ENCODE measurements at regions not wholly inside any gene's neighbourhood (a gene's known extent, or its start where the extent isn't known, plus 50 kb on each side); places are given as distances from the start of the nearest gene placed in this dataset.

DNA sequence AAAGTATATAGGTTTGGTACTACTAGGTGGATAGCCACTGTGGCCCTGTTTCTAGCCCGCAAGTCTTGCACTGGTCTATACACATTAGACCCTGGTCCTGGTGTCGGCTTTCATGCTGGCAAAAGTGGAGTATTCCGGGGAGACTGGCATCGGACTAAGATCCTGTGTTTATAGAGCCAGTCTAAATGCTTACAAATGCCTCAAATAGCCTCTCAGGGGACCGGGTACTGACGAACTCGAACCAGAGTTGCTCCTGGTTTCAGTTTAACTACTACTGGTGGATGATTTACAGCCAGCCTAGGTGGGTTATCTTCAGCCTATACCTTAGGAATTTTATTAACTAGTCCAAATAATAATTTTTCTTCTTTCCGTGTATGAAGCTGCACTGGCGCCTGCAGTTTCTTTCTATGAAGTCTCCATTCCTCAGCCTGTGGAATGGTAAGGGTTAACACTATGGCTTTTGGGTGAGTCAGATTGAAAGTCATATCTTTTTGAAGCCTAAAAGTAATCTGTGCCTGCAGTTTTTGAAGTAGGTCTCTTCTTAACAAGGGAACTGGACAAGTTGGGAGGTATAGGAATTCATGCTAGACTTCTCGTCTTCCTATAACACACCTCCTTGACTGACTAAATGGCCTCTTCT lies 51.3 kb downstream of the OR10H4 start:
- DNase-seq = no peak

DNA sequence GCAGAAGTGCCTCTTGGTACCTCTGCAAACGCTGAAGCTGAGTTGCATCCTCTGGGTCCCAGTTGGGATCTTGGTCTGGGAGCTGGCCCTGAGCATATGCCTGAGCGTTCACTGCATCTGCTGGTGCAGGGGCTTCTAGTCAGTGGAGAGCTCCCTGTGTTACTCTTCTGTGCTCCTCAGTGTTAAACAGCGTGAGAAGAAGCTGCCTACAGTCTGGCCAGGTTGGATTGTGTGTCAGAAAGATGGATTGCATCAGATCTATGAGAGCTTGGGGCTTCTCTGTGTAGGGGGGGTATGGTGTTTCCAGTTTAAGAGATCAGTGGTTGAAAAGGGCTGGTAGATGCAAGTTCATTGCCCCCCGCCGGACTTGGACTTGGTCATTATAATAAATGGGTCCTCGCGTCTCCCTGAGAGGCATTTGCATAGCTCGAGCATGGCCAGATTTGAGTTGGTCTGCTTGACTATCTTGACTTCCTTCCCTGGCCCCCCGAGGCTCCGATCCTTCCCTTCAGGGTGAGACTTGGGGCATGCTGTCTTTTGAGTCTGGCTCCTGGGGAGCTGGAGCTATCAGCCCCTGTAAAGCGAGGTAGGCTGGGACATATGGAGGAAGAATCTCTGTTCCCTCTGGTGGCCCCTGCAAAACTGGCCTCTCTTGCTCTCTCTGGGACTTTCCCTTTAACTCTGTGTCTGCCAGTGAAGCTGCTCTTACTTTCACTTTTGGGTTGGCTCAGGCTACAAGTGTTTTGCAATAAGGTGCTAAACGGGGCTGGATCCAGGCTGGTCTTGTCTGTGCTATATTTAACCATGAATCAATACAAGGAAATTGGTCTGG lies 52.9 kb downstream of the OR10H4 start:
- peak in 2 of 5 donors; percentile 16 to 73 for DNase-seq

DNA sequence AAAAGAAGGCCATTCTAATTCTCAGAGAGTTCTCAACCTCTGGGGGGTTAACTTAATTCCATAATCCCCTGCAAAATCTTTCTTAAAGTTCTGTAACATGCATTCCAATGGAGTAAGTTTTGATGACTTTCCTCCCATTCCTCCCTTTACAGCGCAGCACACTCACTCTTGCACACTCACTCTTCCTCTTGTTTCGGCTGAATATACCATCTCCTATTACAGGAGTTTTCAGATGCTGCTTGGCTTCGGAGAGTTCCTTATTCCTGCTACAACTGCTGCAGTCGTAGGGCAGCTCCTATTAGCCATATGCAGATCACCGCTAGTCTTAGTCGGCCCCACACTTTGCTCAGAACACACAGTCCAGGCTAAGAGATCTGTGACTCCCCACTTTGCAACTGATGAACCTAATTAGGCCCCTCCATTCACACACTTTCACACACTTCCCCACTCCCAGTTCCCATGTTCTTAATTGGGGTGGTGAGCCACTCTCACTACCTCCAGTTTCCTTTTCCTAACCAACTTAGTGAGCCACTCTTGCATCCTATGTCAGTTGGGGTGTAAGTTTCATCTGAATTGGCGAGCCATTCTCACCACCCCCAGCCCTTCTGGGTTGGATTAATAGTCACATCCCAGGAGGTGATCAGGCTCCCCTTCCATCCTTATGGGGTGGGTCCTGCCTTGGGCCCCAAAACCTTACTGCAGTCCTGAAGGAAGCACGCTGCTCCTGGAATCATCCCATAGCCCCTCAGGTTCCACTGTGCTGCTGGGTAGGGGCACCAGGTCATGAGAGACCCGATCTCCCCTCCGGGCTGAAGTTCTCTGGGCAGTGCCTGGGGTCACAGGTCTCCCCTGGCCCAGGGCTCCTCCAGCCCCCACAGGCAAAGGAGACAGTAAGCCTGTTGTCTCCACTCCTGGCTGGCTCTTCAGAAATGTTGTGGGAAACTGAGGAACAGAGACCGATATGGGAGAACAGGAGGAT lies 53.9 kb downstream of the OR10H4 start:
- DNase-seq = no peak

DNA sequence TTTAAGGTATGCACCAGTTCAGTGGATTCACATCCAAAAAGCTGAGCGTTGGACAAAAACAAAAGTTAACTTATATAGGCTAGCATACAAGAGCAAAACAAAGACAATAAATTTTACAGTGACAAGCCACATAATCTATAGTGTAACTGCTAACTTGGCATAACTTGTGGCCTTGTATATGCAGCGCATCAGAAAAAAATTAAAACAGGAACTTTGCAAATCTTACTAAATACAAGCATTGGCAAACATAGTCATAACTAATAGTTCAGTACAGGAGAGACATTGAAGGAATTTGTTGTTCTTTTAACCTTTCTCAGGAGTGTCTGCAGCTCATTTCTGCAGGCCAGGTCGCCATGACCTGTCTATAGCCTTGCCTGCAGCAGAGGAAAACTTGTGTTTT lies 54.6 kb downstream of the OR10H4 start:
- DNase-seq = no peak

DNA sequence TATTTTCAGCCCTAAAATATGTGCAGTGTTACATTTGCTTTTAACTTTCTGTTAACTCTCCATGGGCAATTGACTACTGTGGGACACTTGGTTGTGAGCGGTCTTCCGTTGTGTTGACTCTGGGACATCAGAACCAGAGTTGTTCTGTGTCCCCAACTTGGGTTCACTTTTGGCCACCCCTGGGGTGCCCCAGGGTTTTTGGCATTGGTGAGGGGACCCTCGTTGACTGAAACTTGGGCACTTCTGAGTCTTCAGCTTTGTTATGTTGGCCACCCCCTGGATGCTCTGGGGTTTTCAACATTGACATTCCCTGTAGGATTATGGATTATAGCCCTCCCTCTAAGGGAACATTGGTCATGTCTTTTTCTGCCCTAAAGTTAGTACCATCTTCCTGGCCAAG lies 57.1 kb downstream of the OR10H4 start:
- no peak for DNase-seq

DNA sequence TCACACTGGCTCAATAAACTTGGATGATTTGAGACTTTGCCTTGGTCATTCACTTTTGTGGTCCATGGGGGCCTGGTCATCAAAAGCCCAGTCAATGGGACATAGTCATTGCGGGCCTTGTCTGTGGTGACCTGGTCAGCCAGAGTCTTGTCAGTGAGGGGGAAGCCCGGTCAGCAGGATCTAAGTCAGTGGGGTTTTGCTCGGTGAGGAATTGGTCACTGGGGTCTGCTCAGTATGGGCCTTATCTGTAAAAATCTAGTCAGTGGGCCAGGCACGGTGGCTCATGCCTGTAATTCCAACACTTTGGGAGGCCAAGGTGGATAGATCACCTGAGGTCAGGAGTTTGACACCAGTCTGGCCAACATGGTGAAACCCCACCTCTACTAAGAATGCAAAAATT lies 63.7 kb upstream of the TPM4 start:
- DNase-seq = no peak

DNA sequence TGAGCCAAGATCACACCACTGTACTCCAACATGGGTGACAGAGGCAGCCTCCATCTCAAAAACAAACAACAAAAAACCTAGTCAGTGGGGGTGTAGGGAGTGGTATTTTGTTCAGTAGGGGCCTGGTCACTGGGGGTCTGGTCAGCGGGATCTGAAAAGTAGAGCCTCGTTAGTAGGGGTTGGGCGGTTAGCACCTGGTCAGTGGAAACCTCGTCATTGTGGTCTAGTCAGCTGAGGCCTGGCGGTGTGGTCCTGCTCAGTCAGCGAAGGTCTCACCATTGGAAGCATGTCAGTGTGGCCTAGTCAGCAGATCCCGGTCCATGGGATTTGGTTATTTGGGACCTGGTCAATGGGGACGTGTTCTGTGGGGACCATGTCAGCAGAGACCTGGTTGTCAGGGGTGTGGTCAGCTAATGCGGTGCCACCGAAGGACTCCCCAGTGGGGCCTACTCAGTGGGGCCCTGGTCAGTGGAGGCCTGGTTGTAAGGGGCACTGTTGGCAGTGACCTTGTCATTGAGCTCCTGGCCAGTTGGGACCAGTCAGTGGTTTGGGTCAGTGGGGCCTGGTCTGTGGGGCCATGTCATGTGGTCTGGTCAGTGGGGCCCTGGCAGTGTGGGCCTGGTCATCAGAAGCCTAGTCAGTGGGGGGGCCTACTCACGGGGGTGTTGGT lies 63.0 kb upstream of the TPM4 start:
- no peak for DNase-seq

DNA sequence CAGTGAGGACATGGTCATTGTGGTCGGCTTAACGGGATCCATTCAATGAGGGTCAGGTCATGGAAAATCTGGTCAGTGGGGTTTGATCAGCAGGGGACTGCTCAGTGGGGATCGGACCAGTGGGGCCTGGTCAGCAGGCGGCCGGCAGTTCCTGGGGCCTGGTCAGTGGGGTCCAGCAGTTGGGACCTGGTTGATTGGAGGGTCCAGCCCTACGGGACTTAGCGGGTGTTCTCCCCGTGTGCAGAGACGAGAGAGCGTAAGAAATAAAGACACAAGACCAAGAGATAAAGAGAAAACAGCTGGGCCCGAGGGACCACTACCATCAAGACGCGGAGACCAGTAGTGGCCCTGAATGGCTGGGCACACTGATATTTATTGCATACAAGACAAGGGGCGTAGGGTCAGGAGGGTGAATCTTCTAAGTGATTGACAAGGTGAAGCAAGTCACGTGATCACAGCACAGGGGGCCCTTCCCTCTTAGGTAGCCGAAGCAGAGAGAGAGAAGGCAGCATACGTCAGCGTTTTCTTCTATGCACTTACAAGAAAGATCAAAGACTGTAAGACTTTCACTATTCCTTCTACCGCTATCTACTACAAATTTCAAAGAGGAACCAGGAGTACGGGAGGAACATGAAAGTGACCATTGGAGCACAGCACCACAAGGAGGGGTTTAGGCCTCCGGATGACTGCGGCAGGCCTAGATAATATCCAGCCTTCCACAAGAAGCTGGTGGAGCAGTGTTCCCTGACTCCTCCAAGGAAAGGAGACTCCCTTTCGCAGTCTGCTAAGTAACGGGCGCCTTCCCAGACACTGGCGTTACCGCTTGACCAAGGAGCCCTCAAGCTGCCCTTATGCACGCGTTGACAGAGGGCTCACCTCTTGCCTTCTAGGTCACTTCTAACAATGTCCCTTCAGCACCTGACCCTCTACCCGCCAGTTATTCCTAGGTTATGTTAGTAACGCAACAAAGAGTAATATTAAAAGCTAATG lies 62.1 kb upstream of the TPM4 start:
- DNase-seq = no peak

DNA sequence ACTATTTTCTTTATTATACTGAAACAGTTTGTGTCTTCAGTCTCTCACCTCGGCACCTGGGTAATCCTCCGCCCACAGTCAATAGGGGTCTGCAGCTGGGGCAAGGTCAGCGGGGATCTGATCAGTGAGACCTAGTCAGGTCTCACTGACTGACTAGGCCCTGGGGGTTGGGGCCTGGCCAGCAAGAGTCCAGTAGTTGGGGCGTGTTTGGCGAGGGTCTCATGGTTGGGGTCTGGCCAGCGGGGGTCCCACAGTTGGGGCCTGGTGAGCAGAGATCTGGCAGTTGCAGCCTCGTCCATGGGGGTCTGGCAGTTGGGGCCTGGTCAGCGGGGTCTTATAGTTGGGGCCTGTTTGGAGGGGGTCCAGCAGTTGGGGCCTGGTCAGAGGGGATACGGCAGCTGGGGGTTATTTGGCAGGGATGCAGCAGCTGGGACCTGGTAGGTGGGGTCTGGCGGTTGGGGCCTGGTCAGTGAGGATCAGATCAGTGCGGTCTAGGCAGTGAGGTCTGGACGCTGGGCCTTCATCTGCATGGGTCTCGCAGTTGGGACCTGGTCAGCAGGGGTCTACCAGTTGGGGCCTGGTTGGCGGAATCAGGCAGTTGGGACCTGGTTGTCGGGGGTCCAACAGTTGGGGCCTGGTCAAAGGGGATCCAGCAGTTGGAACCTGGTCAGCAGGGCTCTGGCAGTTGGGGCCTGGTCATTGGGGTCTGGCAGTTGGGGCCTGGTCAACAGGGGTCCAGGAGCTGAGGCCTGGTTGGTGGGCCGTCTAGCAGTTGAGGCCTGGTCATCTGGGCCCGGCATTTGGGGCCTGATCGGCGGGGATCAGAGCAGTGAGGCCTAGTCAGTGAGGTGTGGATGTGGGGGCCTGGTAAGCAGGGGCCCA lies 61.1 kb upstream of the TPM4 start:
- DNase-seq = no peak

DNA sequence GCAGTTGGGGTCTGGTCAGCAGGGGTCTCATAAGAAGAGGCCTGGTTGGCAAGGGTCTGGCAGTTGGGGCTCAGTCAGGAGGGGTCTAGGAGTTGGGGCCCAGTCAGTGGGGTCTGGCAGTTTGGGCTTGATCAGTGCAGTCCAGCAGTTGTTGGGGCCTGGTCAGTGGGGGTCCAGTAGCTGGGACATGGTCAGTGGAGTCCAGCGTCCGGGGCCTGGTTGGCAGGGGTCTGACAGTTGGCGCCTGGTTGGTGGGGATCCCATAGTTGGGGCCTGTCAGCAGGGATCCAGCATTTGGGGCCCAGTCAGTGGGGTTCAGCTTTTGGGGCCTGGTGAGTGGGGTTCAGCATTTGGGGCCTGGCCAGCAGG lies 60.5 kb upstream of the TPM4 start:
- no peak for DNase-seq

DNA sequence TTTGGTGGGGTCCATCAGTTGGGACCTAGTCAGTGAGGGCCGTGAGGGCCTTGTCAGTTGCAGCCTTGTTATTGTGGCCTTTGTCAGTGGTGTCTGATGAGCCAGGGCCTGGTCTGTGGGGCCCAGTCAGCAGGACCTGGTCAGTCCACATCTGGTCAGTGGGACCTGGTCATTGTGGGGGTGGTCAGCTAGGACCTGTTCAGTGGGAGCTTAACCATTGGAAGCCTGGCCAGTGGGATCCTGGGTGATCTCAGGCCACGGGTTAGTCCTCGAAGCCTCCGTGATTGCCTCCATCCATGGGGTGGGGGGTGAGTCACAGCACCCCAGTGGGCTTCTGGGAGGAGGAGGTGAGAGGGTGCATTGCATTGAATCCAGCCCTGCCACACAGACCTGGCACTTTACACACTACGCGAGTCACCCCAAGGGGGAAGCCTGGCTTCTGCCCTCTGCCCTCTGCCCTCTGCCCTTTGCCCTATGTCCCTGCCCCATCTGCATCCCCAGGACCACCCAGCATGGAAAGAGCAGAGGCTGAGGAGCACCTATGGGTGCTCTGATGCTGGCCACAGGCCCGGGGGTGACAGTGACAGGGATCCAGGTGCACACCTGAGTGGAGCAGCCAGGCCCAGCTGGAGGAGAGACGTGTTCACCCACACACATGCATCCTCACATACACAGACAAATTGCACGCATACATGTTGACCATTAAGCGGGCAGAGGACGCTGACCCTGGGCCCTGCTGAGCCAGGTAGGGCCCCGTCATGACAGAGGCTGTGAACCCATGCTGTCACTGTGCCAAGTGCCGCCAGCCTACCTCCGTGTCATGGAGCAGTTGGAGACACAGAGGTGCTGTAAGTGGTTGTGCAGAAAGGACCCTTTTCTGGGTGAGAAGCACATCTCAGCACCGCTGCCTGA lies 59.8 kb upstream of the TPM4 start:
- no peak for DNase-seq

DNA sequence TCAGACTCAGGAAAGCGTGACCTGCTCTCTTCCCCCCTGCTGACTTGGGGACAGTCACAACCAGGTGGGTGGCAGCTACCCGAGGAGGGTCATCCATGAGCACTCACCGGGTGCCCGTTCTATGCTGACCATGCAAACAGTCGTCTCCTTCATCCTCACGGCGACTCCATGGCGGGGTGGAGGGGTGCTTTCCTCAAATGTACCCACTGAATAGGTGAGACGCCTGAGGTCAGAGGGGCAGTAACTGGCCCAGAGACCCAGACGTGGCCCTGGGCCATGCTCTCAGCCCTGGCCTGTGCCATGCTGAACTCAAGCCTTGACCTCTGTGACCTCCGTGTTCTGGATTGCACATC lies 59.2 kb upstream of the TPM4 start:
- DNase-seq = no peak

DNA sequence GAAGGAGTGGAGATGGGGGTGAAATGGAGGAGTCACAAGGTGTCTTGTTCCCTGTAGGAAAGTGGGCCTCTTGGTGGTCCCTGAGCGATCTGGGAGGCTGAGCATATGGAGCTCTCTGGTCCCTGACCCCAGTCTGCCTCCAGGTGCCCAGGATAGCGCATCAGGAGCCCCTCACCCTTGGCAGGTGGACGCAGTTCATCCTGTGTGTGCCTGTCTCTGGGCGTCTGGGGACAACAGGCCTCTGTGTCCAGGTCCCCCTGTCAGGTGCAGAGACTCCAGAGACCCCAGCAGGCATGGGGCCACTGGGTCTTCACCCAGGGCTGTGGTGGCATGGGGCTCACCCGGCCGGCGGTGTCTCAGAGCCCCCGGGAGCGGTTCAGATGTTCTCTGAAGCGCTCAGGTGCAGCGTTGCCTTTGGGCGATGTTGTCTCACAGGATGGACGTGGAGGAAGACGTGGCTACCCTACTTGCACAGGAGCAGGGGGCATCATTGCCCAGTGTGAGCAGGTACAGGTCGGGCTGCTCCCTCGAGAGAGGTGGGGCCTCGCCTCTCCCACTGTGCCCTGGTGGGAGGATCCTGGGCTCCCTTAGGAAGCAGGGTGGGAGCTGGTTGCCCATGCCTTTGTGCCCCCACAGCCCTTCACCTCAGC lies 58.1 kb upstream of the TPM4 start:
- DNase-seq = no peak

DNA sequence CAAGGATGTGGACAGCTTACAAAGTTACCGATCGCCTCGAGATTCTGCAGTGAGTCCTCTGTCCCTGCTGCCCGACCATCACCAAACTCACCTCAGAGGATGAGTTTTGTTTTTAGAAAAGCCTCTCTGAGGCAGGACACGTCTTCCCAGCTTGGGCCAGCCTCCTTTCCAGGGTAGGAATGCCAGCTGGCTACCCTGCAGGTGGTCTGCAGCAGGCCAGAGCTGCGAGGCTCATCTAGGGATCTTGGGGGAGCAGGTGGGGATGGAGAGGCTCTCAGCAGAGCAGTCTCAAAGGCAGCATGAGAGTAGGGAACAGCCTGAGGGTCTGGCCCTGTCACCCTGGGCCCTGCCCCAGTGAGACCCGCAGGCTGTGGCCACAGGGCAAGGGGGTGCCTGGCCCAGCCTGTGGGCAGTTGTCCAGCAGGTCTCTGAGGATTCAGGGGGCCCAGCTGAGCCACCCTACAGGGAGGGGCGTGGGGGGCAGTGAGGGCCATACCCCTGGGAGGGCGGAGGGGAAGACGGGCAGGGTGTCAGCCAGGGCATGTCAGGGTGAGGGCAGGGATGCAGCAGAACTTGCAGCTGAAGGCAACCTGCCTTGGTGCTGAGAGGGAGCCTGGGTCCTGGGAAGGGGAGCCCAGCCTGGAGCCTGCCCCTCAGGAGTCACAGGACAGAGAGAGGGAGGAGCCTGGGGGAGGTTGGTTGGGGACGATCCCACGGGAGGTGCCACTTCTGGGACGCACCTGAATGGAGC lies 57.3 kb upstream of the TPM4 start:
- no peak for DNase-seq

DNA sequence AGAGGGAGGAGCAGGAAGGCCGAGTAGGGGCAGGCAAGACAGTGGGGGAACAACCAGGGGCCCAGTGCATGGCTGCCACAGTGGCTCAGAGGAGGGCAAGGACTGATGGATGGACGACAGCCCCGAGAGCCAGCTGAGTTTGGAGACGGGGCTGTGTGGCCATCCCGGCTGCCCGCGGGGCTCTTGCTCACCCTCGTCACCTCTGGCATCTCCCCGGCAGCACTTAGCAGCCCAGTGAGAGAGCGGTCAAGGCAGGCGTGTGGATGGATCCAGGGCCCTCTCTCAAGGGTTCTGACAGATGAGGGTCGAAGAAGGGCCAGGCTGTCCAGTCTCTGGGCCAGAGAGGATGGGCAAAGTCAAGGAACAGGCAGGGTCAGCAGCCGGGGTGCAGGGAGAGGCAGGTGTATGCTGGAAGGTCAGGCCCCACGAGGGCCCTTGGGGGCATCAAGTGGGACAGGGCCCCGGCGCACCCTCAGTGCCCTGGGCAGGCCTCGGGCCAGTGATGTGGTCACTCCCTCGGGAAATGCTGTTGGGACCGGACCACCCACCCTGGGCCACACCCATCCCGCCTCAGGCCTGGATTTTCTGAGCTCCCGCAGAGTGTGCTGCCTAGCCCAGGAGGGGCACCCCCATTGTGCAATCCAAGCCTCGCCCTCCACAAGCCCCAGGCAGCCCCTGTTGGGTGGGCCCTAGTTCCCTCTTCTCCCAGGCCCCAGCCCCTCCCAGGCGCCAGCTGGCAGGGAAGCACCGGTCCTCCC lies 56.4 kb upstream of the TPM4 start:
- DNase-seq = no peak

DNA sequence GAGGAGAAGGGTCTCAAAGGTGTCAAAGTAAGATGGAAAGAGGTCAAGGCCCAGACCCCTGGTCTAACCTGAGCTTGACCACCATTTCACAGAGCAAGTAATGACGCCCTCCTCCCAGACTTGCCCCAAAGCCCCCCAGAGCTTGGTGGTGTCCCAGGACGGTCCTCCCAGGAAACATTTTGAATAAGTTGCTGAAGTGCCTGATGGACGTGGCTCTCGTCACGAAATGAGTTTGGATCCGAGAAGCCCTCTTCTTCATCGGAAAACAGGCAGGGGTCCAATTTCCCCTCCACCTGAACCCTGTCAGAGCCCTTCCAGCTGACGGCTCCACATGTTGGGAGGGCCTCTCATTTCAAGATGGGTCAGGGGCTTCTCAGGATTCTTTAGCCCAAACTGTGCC lies 54.5 kb upstream of the TPM4 start:
- no peak for DNase-seq

DNA sequence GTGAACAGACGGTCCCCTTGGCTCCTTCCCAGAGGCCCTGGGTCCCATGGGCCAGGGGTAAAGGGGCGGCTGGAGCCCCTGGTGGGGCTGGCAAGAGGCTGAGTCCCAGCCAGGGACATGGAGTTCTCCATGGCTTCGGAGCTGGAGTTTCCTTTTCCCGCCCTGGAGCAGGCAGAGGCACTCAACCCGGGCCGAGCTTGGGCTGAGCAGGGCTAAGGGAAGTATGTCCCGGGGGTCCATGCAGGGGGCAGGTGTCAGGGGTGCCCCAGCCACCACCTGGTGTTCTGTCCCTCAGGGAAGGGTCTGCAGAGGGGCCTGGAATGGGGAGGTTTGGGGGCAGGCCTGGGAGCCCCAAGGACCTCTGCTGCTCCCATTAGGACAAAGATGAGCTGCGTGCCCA lies 54.0 kb upstream of the TPM4 start:
- no peak for DNase-seq
